Caco-2 (cell line): ENCODE measurements at regions not wholly inside any gene's neighbourhood (a gene's known extent, or its start where the extent isn't known, plus 50 kb on each side); places are given as distances from the start of the nearest gene placed in this dataset.
A peak's percentile ranks its signal among the peaks of the same experiment; 100 is the strongest.

Source experiments
- BruUV-seq: library from RNA; stranded (reverse); fragments of 400-500 nt; replicated peaks from 2 replicates; lab custom pipeline; 2021; lab: Mats Ljungman, UMichigan
- CTCF ChIA-PET: fragments of 300-600 bp; sonication (Branson Sonifier 250); formaldehyde crosslinking; loops from one replicate; lab custom pipeline; 2022; ENCODE audit warnings: antibody characterized with exemption; lab: Charles Lee
- POLR2A ChIA-PET: fragments of 300-600 bp; sonication (Branson Sonifier 250); formaldehyde crosslinking; loops from one replicate; lab custom pipeline; 2022; ENCODE audit warnings: antibody characterized with exemption; lab: Charles Lee
- DNase-seq, 2 experiments: peaks; one replicate each; pipeline versions ENCODE4 v3.0.0 to v3.0.0-alpha.2; 2020 to 2022
- H3K27me3 ChIP-seq: replicated peaks from 2 replicates; pipeline ENCODE4 v1.6.0; 2011; ENCODE audit warnings: low read length; ENCODE audit not compliant: control insufficient read depth, insufficient read depth
- H3K36me3 ChIP-seq: 2 replicates; pipeline ENCODE4 v1.5.1; 2011; ENCODE audit warnings: low read length; ENCODE audit not compliant: control insufficient read depth, insufficient read depth
- H3K4me1 ChIP-seq: fragments of 250-450 bp; sonication (Bioruptor Pico); 2 replicates; pipeline ENCODE4 v1.5.1; 2020; ENCODE audit warnings: mild to moderate bottlenecking
- H3K4me3 ChIP-seq: 2 replicates; pipeline ENCODE4 v1.5.1; 2011; ENCODE audit warnings: low read depth, mild to moderate bottlenecking, control low read depth, low read length
- H3K9me3 ChIP-seq: fragments of 250-450 bp; sonication (Bioruptor Pico); 2 replicates; pipeline ENCODE4 v1.5.1; 2020; ENCODE audit warnings: mild to moderate bottlenecking, moderate library complexity
- H3K27ac Mint-ChIP-seq: one replicate; pipeline ENCODE4 v1.8.0; 2022; ENCODE audit warnings: mixed read lengths; ENCODE audit not compliant: unreplicated experiment
- H3K27me3 Mint-ChIP-seq: one replicate; pipeline ENCODE4 v1.8.0; 2022; ENCODE audit warnings: mixed read lengths; ENCODE audit not compliant: insufficient read depth, unreplicated experiment
- H3K36me3 Mint-ChIP-seq: one replicate; pipeline ENCODE4 v1.8.0; 2022; ENCODE audit warnings: mild to moderate bottlenecking, mixed read lengths; ENCODE audit not compliant: insufficient read depth, unreplicated experiment
- H3K4me1 Mint-ChIP-seq: one replicate; pipeline ENCODE4 v1.8.0; 2022; ENCODE audit warnings: low read depth, mixed read lengths; ENCODE audit not compliant: unreplicated experiment
- H3K4me3 Mint-ChIP-seq: one replicate; pipeline ENCODE4 v1.8.0; 2022; ENCODE audit warnings: mild to moderate bottlenecking, moderate library complexity, mixed read lengths; ENCODE audit not compliant: unreplicated experiment
- H3K9me3 Mint-ChIP-seq: one replicate; pipeline ENCODE4 v1.8.0; 2022; ENCODE audit warnings: mixed read lengths; ENCODE audit not compliant: unreplicated experiment
- intact Hi-C: fragments of 100-400 bp; cut with micrococcal nuclease; formaldehyde crosslinking; loops from one replicate; pipeline ENCODE4 v1.10.0; 2022; ENCODE audit not compliant: unreplicated experiment
- TF ChIP-seq, protein P1 (sequence below), 2 experiments: fragments of 200-600 bp in 1 of 2; IDR thresholded peaks; 1 replicate in 1 of 2; 2 replicates in 1 of 2; pipeline versions ENCODE4 v1.5.1 to v1.8.0; 2011 to 2022; ENCODE audit warnings: antibody characterized with exemption in 1 of 2, control low read depth in 1 of 2, inconsistent platforms in 1 of 2, low read depth in 1 of 2, low read length in 1 of 2, mild to moderate bottlenecking in 1 of 2, moderate library complexity in 1 of 2; ENCODE audit not compliant: insufficient read depth in 1 of 2, severe bottlenecking in 1 of 2, unreplicated experiment in 1 of 2

GRCh38 chr5:135134691-135135381 lies 100.8 kb upstream of the PITX1 start:
- POLR2A ChIA-PET: no interaction called here
- no peaks in the 10 kb centered on the region for H3K36me3 ChIP-seq
- CTCF ChIA-PET: interaction anchor here (0.9 kb wide), 1 partner anchor 52 kb away, joined by 4 read pairs; no protein-coding TSS in a partner anchor
- no peaks in the 10 kb centered on the region for H3K9me3 ChIP-seq
- no peaks in the 10 kb centered on the region for H3K9me3 Mint-ChIP-seq
- H3K4me1 Mint-ChIP-seq: peaks cover 72% of the 10 kb centered on the region
- no peaks in the 10 kb centered on the region for H3K27me3 ChIP-seq
- peaks cover 8% of the 10 kb centered on the region for H3K36me3 Mint-ChIP-seq
- no peaks in the 10 kb centered on the region for H3K27me3 Mint-ChIP-seq
- BruUV-seq: TSS peak; percentile 81
- no peak overlapping the region for H3K4me3 ChIP-seq
- intact Hi-C loops: loop anchor here (1.0 to 10.0 kb wide), 5 partner anchors 25 to 170 kb away; partner anchors contain the start of gene PITX1
- TF ChIP-seq, protein P1, sequence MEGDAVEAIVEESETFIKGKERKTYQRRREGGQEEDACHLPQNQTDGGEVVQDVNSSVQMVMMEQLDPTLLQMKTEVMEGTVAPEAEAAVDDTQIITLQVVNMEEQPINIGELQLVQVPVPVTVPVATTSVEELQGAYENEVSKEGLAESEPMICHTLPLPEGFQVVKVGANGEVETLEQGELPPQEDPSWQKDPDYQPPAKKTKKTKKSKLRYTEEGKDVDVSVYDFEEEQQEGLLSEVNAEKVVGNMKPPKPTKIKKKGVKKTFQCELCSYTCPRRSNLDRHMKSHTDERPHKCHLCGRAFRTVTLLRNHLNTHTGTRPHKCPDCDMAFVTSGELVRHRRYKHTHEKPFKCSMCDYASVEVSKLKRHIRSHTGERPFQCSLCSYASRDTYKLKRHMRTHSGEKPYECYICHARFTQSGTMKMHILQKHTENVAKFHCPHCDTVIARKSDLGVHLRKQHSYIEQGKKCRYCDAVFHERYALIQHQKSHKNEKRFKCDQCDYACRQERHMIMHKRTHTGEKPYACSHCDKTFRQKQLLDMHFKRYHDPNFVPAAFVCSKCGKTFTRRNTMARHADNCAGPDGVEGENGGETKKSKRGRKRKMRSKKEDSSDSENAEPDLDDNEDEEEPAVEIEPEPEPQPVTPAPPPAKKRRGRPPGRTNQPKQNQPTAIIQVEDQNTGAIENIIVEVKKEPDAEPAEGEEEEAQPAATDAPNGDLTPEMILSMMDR (IDR thresholded peaks at IDR 0.05; ENCODE audit: insufficient read depth in 1 of 2, low read depth in 1 of 2, low read length in 1 of 2, severe bottlenecking in 1 of 2, unreplicated experiment in 1 of 2): no peak
- DNase-seq: no peak
- peak overlapping the region; percentile 39 for H3K4me3 Mint-ChIP-seq
- peaks cover 69% of the 10 kb centered on the region for H3K4me1 ChIP-seq
- peak overlapping the region; percentile 91 for H3K27ac Mint-ChIP-seq

DNA sequence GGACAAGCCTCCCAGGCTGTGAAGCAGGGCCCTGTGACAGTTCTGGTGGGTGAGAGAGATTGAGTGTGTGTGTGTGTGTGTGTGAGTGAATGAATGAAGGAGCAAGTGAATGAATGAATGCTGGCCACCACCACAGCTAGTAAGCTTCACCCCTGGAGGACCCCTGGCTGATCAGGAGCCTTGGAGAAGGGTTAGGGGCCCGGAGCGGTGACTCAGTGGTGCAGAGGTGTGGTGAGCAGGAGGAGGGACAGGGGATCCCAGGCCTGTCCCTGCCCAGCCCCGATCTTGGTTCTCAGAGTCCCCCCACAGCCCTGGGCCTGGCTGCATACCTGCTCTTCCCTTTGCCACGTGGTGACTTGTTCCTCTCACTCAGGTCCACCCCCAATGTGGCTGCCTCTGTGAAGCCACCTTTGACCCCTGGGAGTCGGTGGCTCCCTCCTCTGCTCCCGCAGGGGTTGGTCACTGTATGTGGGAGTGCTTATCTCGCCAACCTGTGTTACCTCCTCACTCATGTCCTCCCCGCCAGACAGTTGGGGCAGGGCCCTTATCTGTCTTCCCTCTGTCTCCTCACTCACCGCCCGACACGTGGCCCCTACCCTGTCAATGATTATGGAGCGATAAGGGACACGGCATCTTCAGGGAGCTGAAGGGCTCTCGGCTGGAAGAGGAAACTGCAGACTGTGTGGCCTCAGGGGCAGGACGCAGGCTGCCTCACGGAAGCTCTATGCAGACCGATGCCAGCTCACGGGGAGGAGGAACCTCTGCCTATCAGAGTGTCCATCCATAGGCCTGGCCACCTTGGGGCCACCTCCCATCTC lies 99.9 kb upstream of the PITX1 start:
- POLR2A ChIA-PET: interaction anchor here (0.6 to 1.1 kb wide), 2 partner anchors 45 to 100 kb away, joined by 3 to 7 read pairs; no protein-coding TSS in a partner anchor
- Histone ChIP-seq H3K36me3 (no peaks in the 10 kb centered on the region), H3K27me3 (no peaks in the 10 kb centered on the region), H3K9me3 (no peaks in the 10 kb centered on the region), H3K4me3 (no peak overlapping the region), H3K4me1 (peaks cover 59% of the 10 kb centered on the region)
- H3K27me3 Mint-ChIP-seq: no peaks in the 10 kb centered on the region
- H3K4me1 Mint-ChIP-seq: peaks cover 65% of the 10 kb centered on the region
- CTCF ChIA-PET: interaction anchor here (0.9 kb wide), 1 partner anchor 53 kb away, joined by 4 read pairs; no protein-coding TSS in a partner anchor
- TF ChIP-seq, protein P1 (IDR thresholded peaks at IDR 0.05; ENCODE audit: insufficient read depth in 1 of 2, low read depth in 1 of 2, low read length in 1 of 2, severe bottlenecking in 1 of 2, unreplicated experiment in 1 of 2): no peak
- no peaks in the 10 kb centered on the region for H3K9me3 Mint-ChIP-seq
- no TSS peak for BruUV-seq
- H3K27ac Mint-ChIP-seq: peak overlapping the region; percentile 91
- intact Hi-C loops: loop anchor here (1.0 to 10.0 kb wide), 5 partner anchors 26 to 171 kb away; partner anchors contain the start of gene PITX1
- peak; percentile 96 to 99 for DNase-seq
- peak overlapping the region; percentile 39 for H3K4me3 Mint-ChIP-seq
- peaks cover 8% of the 10 kb centered on the region for H3K36me3 Mint-ChIP-seq

DNA sequence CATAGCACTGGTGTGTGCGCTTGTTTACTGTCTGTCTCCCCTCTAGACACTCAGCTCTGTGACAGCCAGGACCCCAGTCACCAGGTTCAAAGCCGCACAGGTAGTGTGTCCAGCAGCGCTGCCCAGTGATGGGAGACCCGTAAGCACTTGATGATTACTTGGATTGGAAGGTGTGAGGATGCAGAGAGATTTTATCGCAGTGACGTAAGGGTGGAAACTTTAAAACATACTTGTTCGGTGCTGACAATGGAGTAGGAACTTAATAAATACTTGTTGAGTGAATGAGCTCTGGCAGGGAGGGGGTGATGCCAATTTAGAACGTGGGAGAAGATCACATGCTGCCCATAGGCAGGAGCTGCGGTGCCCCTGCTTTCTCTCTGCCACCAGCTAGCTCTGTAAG lies 99.2 kb upstream of the PITX1 start:
- Histone ChIP-seq H3K36me3 (no peaks in the 10 kb centered on the region), H3K9me3 (no peaks in the 10 kb centered on the region), H3K4me3 (no peak overlapping the region), H3K27me3 (no peaks in the 10 kb centered on the region), H3K4me1 (peaks cover 55% of the 10 kb centered on the region)
- CTCF ChIA-PET: no interaction called here
- TF ChIP-seq, protein P1 (IDR thresholded peaks at IDR 0.05; ENCODE audit: insufficient read depth in 1 of 2, low read depth in 1 of 2, low read length in 1 of 2, severe bottlenecking in 1 of 2, unreplicated experiment in 1 of 2): no peak
- Mint-ChIP-seq H3K4me3 (peak overlapping the region; percentile 39), H3K27me3 (no peaks in the 10 kb centered on the region), H3K9me3 (no peaks in the 10 kb centered on the region), H3K36me3 (peaks cover 8% of the 10 kb centered on the region), H3K27ac (peak overlapping the region; percentile 91), H3K4me1 (peaks cover 65% of the 10 kb centered on the region)
- no TSS peak for BruUV-seq
- DNase-seq: no peak
- intact Hi-C loops: loop anchor here (5.0 to 10.0 kb wide), 2 partner anchors 36 to 172 kb away; no protein-coding TSS in a partner anchor
- POLR2A ChIA-PET: interaction anchor here (0.6 to 1.1 kb wide), 2 partner anchors 45 to 100 kb away, joined by 3 to 7 read pairs; no protein-coding TSS in a partner anchor
